Endothelial cell of umbilical vein (primary cell): ENCODE measurements at regions not wholly inside any gene's neighbourhood (a gene's known extent, or its start where the extent isn't known, plus 50 kb on each side); places are given as distances from the start of the nearest gene placed in this dataset.

Source experiments
- EZH2 ChIP-seq: IDR thresholded peaks from 2 replicates; pipeline ENCODE4 v1.6.1; 2012; ENCODE audit warnings: borderline replicate concordance, low read depth, mild to moderate bottlenecking, moderate library complexity, low read length, inconsistent platforms; ENCODE audit not compliant: severe bottlenecking
- FOS ChIP-seq: IDR thresholded peaks from 2 replicates; pipeline ENCODE4 v1.6.1; 2011; ENCODE audit warnings: mild to moderate bottlenecking, low read length, moderate library complexity, borderline replicate concordance; ENCODE audit not compliant: insufficient read depth
- GATA2 ChIP-seq: IDR thresholded peaks from 2 replicates; pipeline ENCODE4 v1.7.0; 2011; ENCODE audit warnings: low read depth, mild to moderate bottlenecking, moderate library complexity, mixed read lengths, low read length; ENCODE audit not compliant: insufficient read length, insufficient read depth
- POLR2A ChIP-seq: IDR thresholded peaks from 2 replicates; pipeline ENCODE4 v1.6.1; 2012; ENCODE audit warnings: low read depth, mild to moderate bottlenecking, control low read depth, low read length
- POLR2AphosphoS5 ChIP-seq: IDR thresholded peaks from 2 replicates; pipeline ENCODE4 v1.6.1; 2012; ENCODE audit warnings: low read depth, mild to moderate bottlenecking, control low read depth, low read length, moderate library complexity; ENCODE audit not compliant: insufficient read depth
- TF ChIP-seq, protein P1 (sequence below), 2 donors: IDR thresholded peaks; 1 replicate in 1 of 2; 2 replicates in 1 of 2; pipeline ENCODE4 v1.5.1; 2011; ENCODE audit warnings: low read length in 2 of 2, mild to moderate bottlenecking in 2 of 2, moderate library complexity in 2 of 2, control low read depth in 1 of 2, inconsistent platforms in 1 of 2, low read depth in 1 of 2; ENCODE audit not compliant: insufficient read depth in 1 of 2; ENCODE audit errors: extremely low read depth in 1 of 2

DNA sequence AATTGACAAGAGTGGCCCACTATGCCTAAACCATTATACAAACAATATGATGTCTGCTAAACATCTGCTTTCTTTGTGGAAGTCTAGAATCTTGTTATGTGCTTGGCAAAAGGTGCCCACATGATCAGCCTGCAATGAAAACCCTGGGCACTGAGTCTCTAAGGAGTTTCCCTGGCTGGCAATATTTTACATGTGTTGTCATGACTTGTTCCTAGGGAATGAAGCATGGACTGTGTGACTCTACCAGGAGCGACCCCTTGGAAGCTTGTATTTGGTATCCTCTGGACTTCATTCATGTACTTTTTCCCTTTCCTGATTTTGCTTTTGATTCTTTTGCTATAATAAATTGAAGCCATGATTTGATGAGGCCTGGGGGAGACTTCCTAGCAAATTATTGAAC is 324.9 kb downstream of the HHIPL2 start:
- no peak for TF ChIP-seq GATA2
- TF ChIP-seq, protein P1, sequence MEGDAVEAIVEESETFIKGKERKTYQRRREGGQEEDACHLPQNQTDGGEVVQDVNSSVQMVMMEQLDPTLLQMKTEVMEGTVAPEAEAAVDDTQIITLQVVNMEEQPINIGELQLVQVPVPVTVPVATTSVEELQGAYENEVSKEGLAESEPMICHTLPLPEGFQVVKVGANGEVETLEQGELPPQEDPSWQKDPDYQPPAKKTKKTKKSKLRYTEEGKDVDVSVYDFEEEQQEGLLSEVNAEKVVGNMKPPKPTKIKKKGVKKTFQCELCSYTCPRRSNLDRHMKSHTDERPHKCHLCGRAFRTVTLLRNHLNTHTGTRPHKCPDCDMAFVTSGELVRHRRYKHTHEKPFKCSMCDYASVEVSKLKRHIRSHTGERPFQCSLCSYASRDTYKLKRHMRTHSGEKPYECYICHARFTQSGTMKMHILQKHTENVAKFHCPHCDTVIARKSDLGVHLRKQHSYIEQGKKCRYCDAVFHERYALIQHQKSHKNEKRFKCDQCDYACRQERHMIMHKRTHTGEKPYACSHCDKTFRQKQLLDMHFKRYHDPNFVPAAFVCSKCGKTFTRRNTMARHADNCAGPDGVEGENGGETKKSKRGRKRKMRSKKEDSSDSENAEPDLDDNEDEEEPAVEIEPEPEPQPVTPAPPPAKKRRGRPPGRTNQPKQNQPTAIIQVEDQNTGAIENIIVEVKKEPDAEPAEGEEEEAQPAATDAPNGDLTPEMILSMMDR (IDR thresholded peaks at IDR 0.05; ENCODE audit: extremely low read depth in 1 of 2, insufficient read depth in 1 of 2, low read depth in 1 of 2, low read length in 2 of 2), result no peak
- TF ChIP-seq POLR2A, result no peak
- TF ChIP-seq POLR2AphosphoS5, result no peak
- no peak for TF ChIP-seq EZH2
- no peak for TF ChIP-seq FOS
